Suprapubic skin (tissue), 4 donors: ENCODE measurements at regions not wholly inside any gene's neighbourhood (a gene's known extent, or its start where the extent isn't known, plus 50 kb on each side); places are given as distances from the start of the nearest gene placed in this dataset.

Experiments
- EP300 ChIP-seq: sonication (generic); formaldehyde crosslinking; IDR thresholded peaks from one replicate; pipeline ENCODE4 v1.6.1; 2017; ENCODE audit warnings: antibody characterized with exemption
- POLR2AphosphoS5 ChIP-seq, 3 donors: sonication (generic); formaldehyde crosslinking; IDR thresholded peaks; one replicate each; pipeline ENCODE4 v1.6.1; 2017; ENCODE audit warnings: antibody characterized with exemption in 3 of 3
- TF ChIP-seq, protein P1 (sequence below), 2 donors: fragments of 200-600 bp in 1 of 2; fragments of 450-650 bp in 1 of 2; sonication (generic) in 1 of 2; IDR thresholded peaks; one replicate each; pipeline ENCODE4 v1.5.1; 2016 to 2019; ENCODE audit warnings: antibody characterized with exemption in 2 of 2, mild to moderate bottlenecking in 1 of 2, moderate library complexity in 1 of 2

DNA sequence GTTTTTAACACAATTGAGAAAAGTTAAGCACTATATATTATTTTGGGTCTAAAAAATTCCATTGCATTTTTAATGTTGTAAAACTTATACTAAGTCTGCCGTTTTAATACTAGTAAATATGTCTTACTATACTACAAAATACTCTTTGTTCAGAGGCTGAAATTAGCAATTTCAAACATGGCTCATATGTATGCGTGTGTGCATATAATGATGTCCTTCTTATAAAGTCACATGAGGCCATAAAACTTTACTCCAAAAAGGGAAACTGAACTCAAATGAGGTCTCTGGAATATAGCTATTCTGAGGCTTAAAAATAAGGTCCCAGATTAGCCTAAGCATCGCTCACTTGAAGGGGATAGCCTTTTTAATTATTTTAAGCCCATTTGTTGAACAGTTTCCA lies 224.0 kb downstream of the MYLK4 start:
- TF ChIP-seq, protein P1, sequence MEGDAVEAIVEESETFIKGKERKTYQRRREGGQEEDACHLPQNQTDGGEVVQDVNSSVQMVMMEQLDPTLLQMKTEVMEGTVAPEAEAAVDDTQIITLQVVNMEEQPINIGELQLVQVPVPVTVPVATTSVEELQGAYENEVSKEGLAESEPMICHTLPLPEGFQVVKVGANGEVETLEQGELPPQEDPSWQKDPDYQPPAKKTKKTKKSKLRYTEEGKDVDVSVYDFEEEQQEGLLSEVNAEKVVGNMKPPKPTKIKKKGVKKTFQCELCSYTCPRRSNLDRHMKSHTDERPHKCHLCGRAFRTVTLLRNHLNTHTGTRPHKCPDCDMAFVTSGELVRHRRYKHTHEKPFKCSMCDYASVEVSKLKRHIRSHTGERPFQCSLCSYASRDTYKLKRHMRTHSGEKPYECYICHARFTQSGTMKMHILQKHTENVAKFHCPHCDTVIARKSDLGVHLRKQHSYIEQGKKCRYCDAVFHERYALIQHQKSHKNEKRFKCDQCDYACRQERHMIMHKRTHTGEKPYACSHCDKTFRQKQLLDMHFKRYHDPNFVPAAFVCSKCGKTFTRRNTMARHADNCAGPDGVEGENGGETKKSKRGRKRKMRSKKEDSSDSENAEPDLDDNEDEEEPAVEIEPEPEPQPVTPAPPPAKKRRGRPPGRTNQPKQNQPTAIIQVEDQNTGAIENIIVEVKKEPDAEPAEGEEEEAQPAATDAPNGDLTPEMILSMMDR (IDR thresholded peaks at IDR 0.05): no peak
- TF ChIP-seq POLR2AphosphoS5 (IDR thresholded peaks at IDR 0.05): no peak
- no peak for TF ChIP-seq EP300
